Calu3 (cell line): ENCODE measurements at regions not wholly inside any gene's neighbourhood (a gene's known extent, or its start where the extent isn't known, plus 50 kb on each side); places are given as distances from the start of the nearest gene placed in this dataset.
A peak's percentile ranks its signal among the peaks of the same experiment; 100 is the strongest.

Experiments
- BruUV-seq: library from RNA; stranded (reverse); fragments of 400-500 nt; replicated peaks from 2 replicates; lab custom pipeline; 2021; lab: Mats Ljungman, UMichigan
- CTCF ChIA-PET: fragments of 300-600 bp; sonication (Branson Sonifier 250); formaldehyde crosslinking; loops from one replicate; lab custom pipeline; 2022; ENCODE audit warnings: antibody characterized with exemption; lab: Charles Lee
- DNase-seq: peaks from one replicate; pipeline ENCODE4 v3.0.0; 2022
- H3K27ac Mint-ChIP-seq: one replicate; pipeline ENCODE4 v1.8.0; 2022; ENCODE audit warnings: mixed read lengths; ENCODE audit not compliant: unreplicated experiment
- H3K27me3 Mint-ChIP-seq: one replicate; pipeline ENCODE4 v1.8.0; 2022; ENCODE audit warnings: mixed read lengths; ENCODE audit not compliant: unreplicated experiment
- H3K36me3 Mint-ChIP-seq: one replicate; pipeline ENCODE4 v1.8.0; 2022; ENCODE audit warnings: mild to moderate bottlenecking, moderate library complexity, mixed read lengths; ENCODE audit not compliant: insufficient read depth, unreplicated experiment
- H3K4me1 Mint-ChIP-seq: one replicate; pipeline ENCODE4 v1.8.0; 2022; ENCODE audit warnings: mild to moderate bottlenecking, low read depth, mixed read lengths; ENCODE audit not compliant: unreplicated experiment
- H3K4me3 Mint-ChIP-seq: one replicate; pipeline ENCODE4 v1.8.0; 2022; ENCODE audit warnings: mild to moderate bottlenecking, low read depth, moderate library complexity, mixed read lengths; ENCODE audit not compliant: unreplicated experiment
- H3K9me3 Mint-ChIP-seq: one replicate; pipeline ENCODE4 v1.8.0; 2022; ENCODE audit warnings: low read depth, mixed read lengths; ENCODE audit not compliant: unreplicated experiment
- CTCF ChIP-seq: fragments of 200-600 bp; IDR thresholded peaks from one replicate; pipeline ENCODE4 v1.8.0; 2022; ENCODE audit warnings: antibody characterized with exemption; ENCODE audit not compliant: unreplicated experiment
- intact Hi-C: fragments of 100-400 bp; cut with micrococcal nuclease; formaldehyde crosslinking; loops from one replicate; pipeline ENCODE4 v1.10.0; 2022; ENCODE audit not compliant: unreplicated experiment

DNA sequence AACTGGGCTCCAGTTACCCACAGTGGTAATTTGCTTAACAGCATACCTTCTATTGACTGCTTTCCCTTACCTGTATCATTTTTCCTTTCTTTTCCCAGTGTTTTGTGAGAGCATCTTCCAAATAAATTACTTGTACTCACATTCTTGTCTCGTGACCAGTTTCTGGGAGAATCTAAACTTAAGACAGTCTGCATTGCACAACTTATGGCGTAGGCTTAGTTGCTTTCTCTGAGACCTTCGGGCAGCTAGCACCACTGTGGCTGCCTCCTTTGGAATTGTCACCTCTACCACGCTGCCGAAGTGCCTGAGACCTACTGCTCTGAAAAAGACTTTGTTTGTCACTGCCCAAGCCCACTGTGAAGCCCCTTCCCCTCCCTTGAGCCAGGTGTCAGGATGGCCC lies 188.1 kb upstream of the BMP2 start:
- Mint-ChIP-seq H3K36me3 (no peaks in the 10 kb centered on the region), H3K4me1 (peaks cover 53% of the 10 kb centered on the region), H3K4me3 (no peak overlapping the region), H3K9me3 (peaks cover 2% of the 10 kb centered on the region), H3K27me3 (no peaks in the 10 kb centered on the region), H3K27ac (no peak overlapping the region)
- intact Hi-C loops: loop anchor here (5.0 to 10.0 kb wide), 2 partner anchors 62 to 315 kb away; no protein-coding TSS in a partner anchor
- no peak for DNase-seq
- CTCF ChIA-PET: no interaction called here
- BruUV-seq: no TSS peak
- no peak for TF ChIP-seq CTCF

GRCh38 chr20:6577451-6577850 lies 190.0 kb upstream of the BMP2 start:
- H3K4me3 Mint-ChIP-seq: no peak overlapping the region
- peaks cover 46% of the 10 kb centered on the region for H3K4me1 Mint-ChIP-seq
- no peaks in the 10 kb centered on the region for H3K36me3 Mint-ChIP-seq
- no peak overlapping the region for H3K27ac Mint-ChIP-seq
- intact Hi-C loops: loop anchor here (5.0 to 10.0 kb wide), 2 partner anchors 60 to 313 kb away; no protein-coding TSS in a partner anchor
- no peaks in the 10 kb centered on the region for H3K27me3 Mint-ChIP-seq
- peaks cover 2% of the 10 kb centered on the region for H3K9me3 Mint-ChIP-seq
- DNase-seq: no peak
- TF ChIP-seq CTCF: no peak
- CTCF ChIA-PET: no interaction called here
- BruUV-seq: no TSS peak

- H3K4me1 Mint-ChIP-seq: peaks cover 38% of the 10 kb centered on the region
- BruUV-seq: no TSS peak
- no peak for TF ChIP-seq CTCF
- H3K9me3 Mint-ChIP-seq: no peaks in the 10 kb centered on the region
- H3K36me3 Mint-ChIP-seq: no peaks in the 10 kb centered on the region
- CTCF ChIA-PET: no interaction called here
- no peak for DNase-seq
- H3K4me3 Mint-ChIP-seq: no peak overlapping the region
- H3K27ac Mint-ChIP-seq: no peak overlapping the region
- intact Hi-C loops: loop anchor here (5.0 to 10.0 kb wide), 2 partner anchors 59 to 312 kb away; no protein-coding TSS in a partner anchor
- H3K27me3 Mint-ChIP-seq: no peaks in the 10 kb centered on the region
Observed at GRCh38 chr20:6576726-6577125, 190.8 kb upstream of the BMP2 start.

DNA sequence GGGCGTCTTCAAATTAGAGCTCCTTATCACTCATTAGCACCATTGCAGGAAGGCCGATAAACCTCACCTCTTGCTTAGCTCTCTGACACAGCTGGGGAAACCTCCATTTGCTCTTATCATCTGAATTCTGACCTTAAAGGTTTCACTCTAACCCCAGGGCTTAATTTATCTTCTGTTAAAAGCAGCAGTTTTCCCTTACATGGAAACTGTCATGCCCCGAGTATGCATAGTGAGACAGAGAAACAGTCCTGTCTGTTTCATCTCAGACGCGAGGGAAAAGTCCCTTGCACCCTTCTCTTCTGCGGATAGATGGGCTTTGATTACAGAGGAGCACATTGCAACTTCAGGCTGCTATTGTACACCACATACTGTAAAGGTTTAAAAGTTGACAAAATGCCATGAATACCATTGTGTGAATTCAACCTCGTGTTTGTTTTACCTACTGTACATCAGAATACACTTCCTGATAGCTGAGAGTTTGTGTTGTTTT lies 191.5 kb upstream of the BMP2 start:
- peak overlapping the region; percentile 32 for H3K4me3 Mint-ChIP-seq
- no TSS peak for BruUV-seq
- intact Hi-C loops: loop anchor here (5.0 to 10.0 kb wide), 2 partner anchors 59 to 311 kb away; no protein-coding TSS in a partner anchor
- H3K36me3 Mint-ChIP-seq: no peaks in the 10 kb centered on the region
- H3K4me1 Mint-ChIP-seq: peaks cover 32% of the 10 kb centered on the region
- CTCF ChIA-PET: no interaction called here
- no peak for DNase-seq
- no peak for TF ChIP-seq CTCF
- no peaks in the 10 kb centered on the region for H3K27me3 Mint-ChIP-seq
- peak overlapping the region; percentile 42 for H3K27ac Mint-ChIP-seq
- no peaks in the 10 kb centered on the region for H3K9me3 Mint-ChIP-seq
